B cell (primary cell): ENCODE measurements at regions not wholly inside any gene's neighbourhood (a gene's known extent, or its start where the extent isn't known, plus 50 kb on each side); places are given as distances from the start of the nearest gene placed in this dataset.

ENCODE experiments used
- ATAC-seq: fragments of 200-7000 bp; cut with Tn5 transposase; one replicate; pipeline ENCODE4 v1.10.0; 2021; ENCODE audit warnings: low read depth, mild to moderate bottlenecking, moderate number of reproducible peaks, moderate library complexity
- CTCF ChIA-PET: fragments of 350-600 bp; sonication (Branson Sonifier 250); formaldehyde crosslinking; loops from one replicate; lab custom pipeline; 2021; ENCODE audit warnings: antibody characterized with exemption, inconsistent platforms; lab: Charles Lee
- POLR2A ChIA-PET: fragments of 350-600 bp; sonication (Branson Sonifier 250); formaldehyde crosslinking; loops from one replicate; lab custom pipeline; 2021; ENCODE audit warnings: antibody characterized with exemption; lab: Charles Lee
- DNase-seq: peaks from one replicate; pipeline ENCODE4 v3.0.0; 2013
- H2AFZ ChIP-seq: 2 replicates; pipeline ENCODE4 v1.6.1; 2012; ENCODE audit warnings: mild to moderate bottlenecking, low read depth, low read length; ENCODE audit not compliant: insufficient read depth, poor library complexity, severe bottlenecking
- H3K27ac ChIP-seq, 2 donors: 1 replicate in 1 of 2; 2 replicates in 1 of 2; pipeline ENCODE4 v1.5.1; 2012 to 2013; ENCODE audit warnings: low read length in 2 of 2, mild to moderate bottlenecking in 2 of 2, moderate library complexity in 1 of 2
- H3K27me3 ChIP-seq, 4 experiments: fragments of 200-600 bp in 1 of 4; sonication (generic) in 1 of 4; replicated peaks in 1 of 4; 1 replicate in 2 of 4; 2 replicates in 2 of 4; pipeline versions ENCODE4 v1.6.1 to v1.7.0; 2013 to 2016; ENCODE audit warnings: low read length in 3 of 4, mild to moderate bottlenecking in 2 of 4, mixed read lengths in 1 of 4, moderate library complexity in 1 of 4; ENCODE audit not compliant: insufficient read depth in 4 of 4, control insufficient read depth in 3 of 4; ENCODE audit errors: control extremely low read depth in 1 of 4
- H3K36me3 ChIP-seq, 2 experiments: replicated peaks in 1 of 2; 1 replicate in 1 of 2; 2 replicates in 1 of 2; pipeline versions ENCODE4 v1.6.1 to v1.7.1; 2013; ENCODE audit warnings: low read length in 1 of 2; ENCODE audit not compliant: insufficient read depth in 2 of 2, control insufficient read depth in 1 of 2; ENCODE audit errors: control extremely low read depth in 1 of 2, extremely low read depth in 1 of 2
- H3K4me1 ChIP-seq, 2 donors: fragments of 200-600 bp in 1 of 2; sonication (generic) in 1 of 2; 1 replicate in 1 of 2; 2 replicates in 1 of 2; pipeline versions ENCODE4 v1.5.1 to v1.6.1; 2013 to 2017; ENCODE audit warnings: low read length in 2 of 2; ENCODE audit not compliant: control insufficient read depth in 2 of 2, insufficient read depth in 2 of 2
- H3K4me2 ChIP-seq: replicated peaks from 2 replicates; pipeline ENCODE3; 2012; ENCODE audit warnings: mild to moderate bottlenecking, low read depth, low read length; ENCODE audit not compliant: poor library complexity, severe bottlenecking
- H3K4me3 ChIP-seq, 5 experiments: fragments of 200-600 bp in 1 of 5; sonication (generic) in 1 of 5; 1 replicate in 3 of 5; 2 replicates in 2 of 5; pipeline versions ENCODE4 v1.5.1 to v1.7.0; 2011 to 2016; ENCODE audit warnings: low read length in 4 of 5, mild to moderate bottlenecking in 4 of 5, low read depth in 2 of 5, control low read depth in 1 of 5, moderate library complexity in 1 of 5; ENCODE audit not compliant: insufficient read depth in 1 of 5; ENCODE audit errors: control extremely low read depth in 1 of 5, extremely low read depth in 1 of 5
- H3K79me2 ChIP-seq: fragments of 200-600 bp; sonication (generic); one replicate; pipeline ENCODE4 v1.6.0; 2016; ENCODE audit warnings: low read length; ENCODE audit not compliant: control insufficient read depth, insufficient read depth
- H3K9ac ChIP-seq: fragments of 200-600 bp; sonication (generic); 2 replicates; pipeline ENCODE4 v1.6.1; 2017; ENCODE audit warnings: mild to moderate bottlenecking, low read length, moderate library complexity
- H3K9me3 ChIP-seq, 3 donors: one replicate each; pipeline versions ENCODE4 v1.6.1 to v1.7.1; 2013; ENCODE audit warnings: low read length in 2 of 3; ENCODE audit not compliant: control insufficient read depth in 2 of 3, insufficient read depth in 1 of 3; ENCODE audit errors: control extremely low read depth in 1 of 3
- H4K20me1 ChIP-seq: 2 replicates; pipeline ENCODE4 v1.6.0; 2012; ENCODE audit warnings: mild to moderate bottlenecking, low read length; ENCODE audit not compliant: insufficient read depth, control insufficient read depth, poor library complexity, severe bottlenecking
- H3K27ac Mint-ChIP-seq: one replicate; pipeline ENCODE4 v1.8.0; 2021; ENCODE audit warnings: mixed read lengths
- H3K27me3 Mint-ChIP-seq: one replicate; pipeline ENCODE4 v1.8.0; 2021; ENCODE audit warnings: mixed read lengths
- H3K4me1 Mint-ChIP-seq: one replicate; pipeline ENCODE4 v1.8.0; 2021; ENCODE audit warnings: mixed read lengths
- H3K4me3 Mint-ChIP-seq: one replicate; pipeline ENCODE4 v1.8.0; 2021; ENCODE audit warnings: mixed read lengths
- H3K9me3 Mint-ChIP-seq: one replicate; pipeline ENCODE4 v1.8.0; 2022; ENCODE audit warnings: mixed read lengths; ENCODE audit not compliant: insufficient read depth
- EZH2 ChIP-seq: IDR thresholded peaks from 2 replicates; pipeline ENCODE4 v1.6.1; 2012; ENCODE audit warnings: borderline replicate concordance, low read depth, mild to moderate bottlenecking, moderate library complexity, low read length; ENCODE audit not compliant: insufficient read depth, poor library complexity, severe bottlenecking
- WGBS: methylation state at CpG from one replicate; pipeline ENCODE4 v1.1.5; 2013; ENCODE audit warnings: missing lambda C conversion rate; ENCODE audit not compliant: insufficient coverage; 5-methylcytosine and 5-hydroxymethylcytosine counted together
- intact Hi-C: fragments of 100-400 bp; cut with micrococcal nuclease; formaldehyde crosslinking; loops from one replicate; pipeline ENCODE4 v1.10.0; 2022
- TF ChIP-seq, protein P1 (sequence below): fragments of 200-600 bp; IDR thresholded peaks from one replicate; pipeline ENCODE4 v1.8.0; 2022; ENCODE audit warnings: antibody characterized with exemption, mild to moderate bottlenecking

GRCh38 chr11:15622231-15622890, 507.6 kb downstream of the INSC start:
- Mint-ChIP-seq H3K27me3 (peaks cover 5% of the 10 kb centered on the region), H3K4me1 (no peaks in the 10 kb centered on the region), H3K4me3 (no peak overlapping the region), H3K27ac (no peak overlapping the region), H3K9me3 (no peaks in the 10 kb centered on the region)
- H3K9ac ChIP-seq: no peak overlapping the region
- ChIA-PET POLR2A (no interaction called here), CTCF (no interaction called here)
- TF ChIP-seq, protein P1, sequence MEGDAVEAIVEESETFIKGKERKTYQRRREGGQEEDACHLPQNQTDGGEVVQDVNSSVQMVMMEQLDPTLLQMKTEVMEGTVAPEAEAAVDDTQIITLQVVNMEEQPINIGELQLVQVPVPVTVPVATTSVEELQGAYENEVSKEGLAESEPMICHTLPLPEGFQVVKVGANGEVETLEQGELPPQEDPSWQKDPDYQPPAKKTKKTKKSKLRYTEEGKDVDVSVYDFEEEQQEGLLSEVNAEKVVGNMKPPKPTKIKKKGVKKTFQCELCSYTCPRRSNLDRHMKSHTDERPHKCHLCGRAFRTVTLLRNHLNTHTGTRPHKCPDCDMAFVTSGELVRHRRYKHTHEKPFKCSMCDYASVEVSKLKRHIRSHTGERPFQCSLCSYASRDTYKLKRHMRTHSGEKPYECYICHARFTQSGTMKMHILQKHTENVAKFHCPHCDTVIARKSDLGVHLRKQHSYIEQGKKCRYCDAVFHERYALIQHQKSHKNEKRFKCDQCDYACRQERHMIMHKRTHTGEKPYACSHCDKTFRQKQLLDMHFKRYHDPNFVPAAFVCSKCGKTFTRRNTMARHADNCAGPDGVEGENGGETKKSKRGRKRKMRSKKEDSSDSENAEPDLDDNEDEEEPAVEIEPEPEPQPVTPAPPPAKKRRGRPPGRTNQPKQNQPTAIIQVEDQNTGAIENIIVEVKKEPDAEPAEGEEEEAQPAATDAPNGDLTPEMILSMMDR: no peak
- no peak for TF ChIP-seq EZH2
- no peaks in the 10 kb centered on the region for H3K27me3 ChIP-seq
- H4K20me1 ChIP-seq: no peaks in the 10 kb centered on the region
- no peaks in the 10 kb centered on the region for H3K4me1 ChIP-seq
- no peak overlapping the region for H3K4me2 ChIP-seq
- ATAC-seq (no peak), DNase-seq (no peak)
- intact Hi-C loops: no loop called here
- WGBS: 45% methylated on average over 7 of the region's 8 CpGs
- H3K4me3 ChIP-seq: no peak overlapping the region
- H3K9me3 ChIP-seq: no peaks in the 10 kb centered on the region
- no peaks in the 10 kb centered on the region for H3K79me2 ChIP-seq
- H3K36me3 ChIP-seq: no peaks in the 10 kb centered on the region
- H2AFZ ChIP-seq: no peak overlapping the region
- H3K27ac ChIP-seq: no peak overlapping the region

GRCh38 chr11:15624701-15625100, 510.0 kb downstream of the INSC start:
- H3K4me1 ChIP-seq: no peaks in the 10 kb centered on the region
- ChIA-PET POLR2A (no interaction called here), CTCF (no interaction called here)
- ATAC-seq: no peak
- H3K36me3 ChIP-seq: no peaks in the 10 kb centered on the region
- DNase-seq: no peak
- H3K4me3 Mint-ChIP-seq: no peak overlapping the region
- H3K4me2 ChIP-seq: no peak overlapping the region
- no peaks in the 10 kb centered on the region for H3K4me1 Mint-ChIP-seq
- H2AFZ ChIP-seq: no peak overlapping the region
- 89% methylated on average over 1 of the region's 4 CpGs for WGBS
- intact Hi-C loops: no loop called here
- H4K20me1 ChIP-seq: no peaks in the 10 kb centered on the region
- no peak overlapping the region for H3K27ac ChIP-seq
- no peak overlapping the region for H3K27ac Mint-ChIP-seq
- H3K27me3 Mint-ChIP-seq: peaks cover 5% of the 10 kb centered on the region
- TF ChIP-seq, protein P1: no peak
- TF ChIP-seq EZH2: no peak
- H3K27me3 ChIP-seq: no peaks in the 10 kb centered on the region
- H3K4me3 ChIP-seq: no peak overlapping the region
- no peaks in the 10 kb centered on the region for H3K9me3 ChIP-seq
- H3K9ac ChIP-seq: no peak overlapping the region
- no peaks in the 10 kb centered on the region for H3K9me3 Mint-ChIP-seq
- H3K79me2 ChIP-seq: no peaks in the 10 kb centered on the region
